GM12864 (cell line): ENCODE measurements at regions not wholly inside any gene's neighbourhood (a gene's known extent, or its start where the extent isn't known, plus 50 kb on each side); places are given as distances from the start of the nearest gene placed in this dataset.

Experiments used
- DNase-seq: peaks from one replicate; pipeline ENCODE4 v3.0.0-alpha.2; 2011; ENCODE audit warnings: low read depth
- H3K4me3 ChIP-seq: 2 replicates; pipeline ENCODE4 v1.5.1; 2011; ENCODE audit warnings: mild to moderate bottlenecking, low read depth, low read length, control low read depth
- CTCF ChIP-seq: IDR thresholded peaks from 2 replicates; pipeline ENCODE4 v1.5.1; 2011; ENCODE audit warnings: low read depth, mild to moderate bottlenecking, moderate library complexity, low read length, control low read depth, inconsistent platforms; ENCODE audit errors: missing control alignments

- no peak overlapping the region for H3K4me3 ChIP-seq
- TF ChIP-seq CTCF, result no peak
Measured at GRCh38 chr20:50242548-50242862, 51.9 kb downstream of the CEBPB start.

GRCh38 chr20:50242863-50243609 is 52.4 kb downstream of the CEBPB start:
- H3K4me3 ChIP-seq, result no peak overlapping the region
- no peak for TF ChIP-seq CTCF
- no peak for DNase-seq

More at GRCh38 chr20:50242548-50242862, 51.9 kb downstream of the CEBPB start:
- no peak for DNase-seq

- no peak overlapping the region for H3K4me3 ChIP-seq
- no peak for DNase-seq
- no peak for TF ChIP-seq CTCF
Measured at GRCh38 chr20:50243610-50244351, 53.2 kb downstream of the CEBPB start.

GRCh38 chr20:50244352-50245149 is 53.9 kb downstream of the CEBPB start:
- no peak for DNase-seq
- H3K4me3 ChIP-seq, result no peak overlapping the region
- TF ChIP-seq CTCF, result no peak

GRCh38 chr20:50245498-50246366 is 55.1 kb downstream of the CEBPB start:
- no peak overlapping the region for H3K4me3 ChIP-seq
- TF ChIP-seq CTCF, result no peak
- no peak for DNase-seq
